K562 (cell line): ENCODE measurements at regions not wholly inside any gene's neighbourhood (a gene's known extent, or its start where the extent isn't known, plus 50 kb on each side); places are given as distances from the start of the nearest gene placed in this dataset.
A peak's percentile ranks its signal among the peaks of the same experiment; 100 is the strongest.

Experiments used
- ATAC-seq: fragments of 200-7000 bp; cut with Tn5 transposase; 3 replicates; pipeline ENCODE4 v1.9.1; 2020; ENCODE audit warnings: moderate library complexity
- BruUV-seq: library from RNA; stranded (reverse); fragments of 400-500 nt; replicated peaks from 2 replicates; lab custom pipeline; 2021; lab: Mats Ljungman, UMichigan
- CTCF ChIA-PET: fragments of 300-600 bp; formaldehyde crosslinking; extraction: SDS; loops from one replicate; lab custom pipeline; 2021; ENCODE audit warnings: low intra/inter-chr PET ratio; lab: Yijun Ruan, JAX
- POLR2A ChIA-PET: fragments of 300-600, 350-650 bp; sonication (Branson Sonifier 250); formaldehyde crosslinking; extraction: SDS; loops from one replicate; lab custom pipeline; 2021; ENCODE audit warnings: antibody characterized with exemption, inconsistent platforms; lab: Yijun Ruan, JAX
- DNase-seq, 4 experiments: peaks; one replicate each; pipeline versions ENCODE4 v3.0.0 to v3.0.0-alpha.2; 2011 to 2018; ENCODE audit warnings: low spot score in 3 of 4, mixed read lengths in 3 of 4; ENCODE audit errors: extremely low read depth in 1 of 4
- FAIRE-seq: peaks from 2 replicates; lab custom pipeline; 2011; peaks lifted over from hg19 to GRCh38; lab: Jason Lieb, UNC
- H2AFZ ChIP-seq: 2 replicates; pipeline ENCODE4 v1.6.0; 2011; ENCODE audit warnings: low read depth, low read length, control low read depth, inconsistent platforms
- H3K27ac ChIP-seq: fragments of 200-600 bp; 3 replicates; pipeline ENCODE4 v1.8.0; 2011; ENCODE audit warnings: low read depth, mild to moderate bottlenecking, control low read depth, inconsistent platforms, low read length, moderate library complexity, mixed read lengths; ENCODE audit errors: extremely low read depth
- H3K27me3 ChIP-seq, 2 experiments: fragments of 300-600 bp in 1 of 2; 2 replicates in 1 of 2; 3 replicates in 1 of 2; pipeline versions ENCODE4 v1.6.0 to v1.8.0; 2011; ENCODE audit warnings: inconsistent platforms in 2 of 2, low read length in 2 of 2, mild to moderate bottlenecking in 1 of 2, mixed read lengths in 1 of 2, moderate library complexity in 1 of 2; ENCODE audit not compliant: control insufficient read depth in 2 of 2, insufficient read depth in 2 of 2
- H3K36me3 ChIP-seq: fragments of 300-600 bp; 3 replicates; pipeline ENCODE4 v1.8.0; 2011; ENCODE audit warnings: mild to moderate bottlenecking, low read length, inconsistent platforms; ENCODE audit not compliant: control insufficient read depth, insufficient read depth
- H3K4me1 ChIP-seq, 2 experiments: fragments of 200-600 bp in 1 of 2; replicated peaks in 1 of 2; 2 replicates in 1 of 2; 3 replicates in 1 of 2; pipeline versions ENCODE4 v1.5.1 to v1.8.0; 2011; ENCODE audit warnings: inconsistent platforms in 2 of 2, low read length in 2 of 2, mild to moderate bottlenecking in 1 of 2, mixed read lengths in 1 of 2, moderate library complexity in 1 of 2; ENCODE audit not compliant: control insufficient read depth in 2 of 2, insufficient read depth in 2 of 2
- H3K4me2 ChIP-seq: 2 replicates; pipeline ENCODE4 v1.6.1; 2011; ENCODE audit warnings: low read length, control low read depth, inconsistent platforms, mixed read lengths; ENCODE audit not compliant: insufficient read depth
- H3K4me3 ChIP-seq: fragments of 200-600 bp; sonication (generic), shearing (Covaris generic); 2 replicates; pipeline ENCODE4 v1.5.1; 2016; ENCODE audit warnings: control low read depth, inconsistent platforms
- H3K79me2 ChIP-seq: fragments of 200-600 bp; 3 replicates; pipeline ENCODE4 v1.8.0; 2011; ENCODE audit warnings: low read length, inconsistent platforms; ENCODE audit not compliant: control insufficient read depth, insufficient read depth
- H3K9ac ChIP-seq, 2 experiments: 2 replicates each; pipeline versions ENCODE4 v1.6.0 to v1.6.1; 2011; ENCODE audit warnings: low read depth in 2 of 2, low read length in 2 of 2, control low read depth in 1 of 2, inconsistent platforms in 1 of 2, mild to moderate bottlenecking in 1 of 2, mixed read lengths in 1 of 2; ENCODE audit not compliant: insufficient read depth in 1 of 2
- H3K9me1 ChIP-seq: one replicate; pipeline ENCODE4 v1.6.0; 2011; ENCODE audit warnings: inconsistent platforms, mild to moderate bottlenecking, low read length, moderate library complexity; ENCODE audit not compliant: control insufficient read depth, insufficient read depth
- H3K9me3 ChIP-seq: replicated peaks from 2 replicates; pipeline ENCODE4 v1.5.1; 2011; ENCODE audit warnings: low read depth, low read length, inconsistent platforms; ENCODE audit not compliant: control insufficient read depth, insufficient read depth
- H4K20me1 ChIP-seq: replicated peaks from 2 replicates; pipeline ENCODE4 v1.6.1; 2011; ENCODE audit warnings: low read length, inconsistent platforms, mixed read lengths; ENCODE audit not compliant: control insufficient read depth, insufficient read depth
- DACH1 ChIP-seq: fragments of 450-650 bp; IDR thresholded peaks from 2 replicates; pipeline ENCODE4 v1.6.1; 2018; ENCODE audit not compliant: partially characterized antibody
- E2F8 ChIP-seq: fragments of 450-650 bp; IDR thresholded peaks from 2 replicates; pipeline ENCODE4 v1.7.1; 2018; ENCODE audit warnings: mild to moderate bottlenecking, low read depth; ENCODE audit not compliant: partially characterized antibody
- GTF2B ChIP-seq: IDR thresholded peaks from 2 replicates; pipeline ENCODE4 v1.6.1; 2011; ENCODE audit not compliant: insufficient read length; ENCODE audit errors: extremely low read depth
- HOMEZ ChIP-seq: fragments of 250-450 bp; sonication (Bioruptor Pico); IDR thresholded peaks from 2 replicates; pipeline ENCODE4 v1.4.0; 2020; ENCODE audit warnings: mild to moderate bottlenecking, moderate library complexity
- KAT8 ChIP-seq: fragments of 450-650 bp; IDR thresholded peaks from 2 replicates; pipeline ENCODE4 v1.6.1; 2016; ENCODE audit warnings: low read depth, mild to moderate bottlenecking
- MAX ChIP-seq: sonication (generic); formaldehyde crosslinking; IDR thresholded peaks from 2 replicates; pipeline ENCODE4 v1.9.0; 2022; ENCODE audit warnings: mild to moderate bottlenecking, missing genetic modification reagents
- MCM5 ChIP-seq: fragments of 450-650 bp; IDR thresholded peaks from 2 replicates; pipeline ENCODE4 v1.6.1; 2016; ENCODE audit warnings: low read depth
- MLX ChIP-seq, 2 experiments: fragments of 450-650 bp in 1 of 2; sonication (generic) in 1 of 2; formaldehyde crosslinking; conservative IDR thresholded peaks; 2 replicates each; pipeline versions ENCODE4 v1.4.0 to v1.8.1; 2020 to 2022; ENCODE audit warnings: mild to moderate bottlenecking in 1 of 2, missing genetic modification reagents in 1 of 2
- NELFE ChIP-seq: IDR thresholded peaks from 2 replicates; pipeline ENCODE4 v1.6.1; 2011; ENCODE audit warnings: mild to moderate bottlenecking; ENCODE audit not compliant: insufficient read depth, insufficient read length
- OTX1 ChIP-seq: fragments of 450-650 bp; formaldehyde crosslinking; IDR thresholded peaks from 2 replicates; pipeline ENCODE4 v1.4.0; 2022; ENCODE audit warnings: mild to moderate bottlenecking
- PHF21A ChIP-seq: fragments of 450-650 bp; IDR thresholded peaks from 2 replicates; pipeline ENCODE4 v1.6.1; 2017; ENCODE audit warnings: low read depth, borderline replicate concordance
- SAFB ChIP-seq: fragments of 200-400 bp; formaldehyde crosslinking; IDR thresholded peaks from 2 replicates; pipeline ENCODE4 v1.6.1; 2017; ENCODE audit warnings: low read depth, low read length, borderline replicate concordance
- SMARCA5 ChIP-seq: fragments of 450-650 bp; IDR thresholded peaks from 2 replicates; pipeline ENCODE4 v1.6.1; 2016
- ZKSCAN8 ChIP-seq: fragments of 200-800 bp; sonication (Bioruptor generic); IDR thresholded peaks from 2 replicates; pipeline ENCODE4 v1.6.1; 2016; ENCODE audit warnings: missing genetic modification characterization, missing compliant biosample characterization
- ZNF212 ChIP-seq: fragments of 450-650 bp; formaldehyde crosslinking; IDR thresholded peaks from 2 replicates; pipeline ENCODE4 v1.4.0; 2020; ENCODE audit warnings: mild to moderate bottlenecking
- ZNF280A ChIP-seq: fragments of 450-650 bp; IDR thresholded peaks from 2 replicates; pipeline ENCODE4 v1.6.1; 2018; ENCODE audit warnings: mild to moderate bottlenecking, low read depth; ENCODE audit not compliant: partially characterized antibody
- WGBS: fragments of 100-300 bp; shearing (Covaris generic); methylation state at CpG from one replicate; pipeline ENCODE4 v1.1.6; 2016; ENCODE audit warnings: low coverage, mixed read lengths; ENCODE audit not compliant: insufficient coverage; ENCODE audit errors: missing lambda C conversion rate; 5-methylcytosine and 5-hydroxymethylcytosine counted together
- in situ Hi-C: fragments of 300-500 bp; cut with MboI; formaldehyde crosslinking; loops from 4 replicates; pipeline ENCODE4 v1.15.0; 2018; ENCODE audit warnings: inconsistent platforms, mixed read lengths
- intact Hi-C: fragments of 100-400 bp; cut with micrococcal nuclease; formaldehyde crosslinking; loops from 2 replicates; pipeline ENCODE4 v1.14.2; 2022

GRCh38 chr16:85495259-85495658, 117.9 kb upstream of the GSE1 start:
- 88% methylated on average over 11 of the region's 11 CpGs for WGBS
- Histone ChIP-seq H2AFZ (no peak overlapping the region), H4K20me1 (no peaks in the 10 kb centered on the region; the same call in none of the 2 replicates), H3K9me3 (no peaks in the 10 kb centered on the region), H3K27me3 (no peaks in the 10 kb centered on the region), H3K9me1 (no peaks in the 10 kb centered on the region), H3K4me1 (peaks cover 18 to 53% of the 10 kb centered on the region in 2 experiments), H3K4me2 (no peak overlapping the region), H3K4me3 (no peak overlapping the region), H3K27ac (no peak overlapping the region), H3K79me2 (peaks cover 36% of the 10 kb centered on the region), H3K9ac (peak overlapping the region in 1 of 2 experiments; percentile 51; a peak in 1 of 4 replicates), H3K36me3 (peaks cover 8% of the 10 kb centered on the region; the same call in 2 of the 3 replicates)
- DNase-seq: no peak
- no peak for ATAC-seq
- no TSS peak for BruUV-seq
- ChIA-PET POLR2A (interaction anchor here (0.8 to 2.3 kb wide), 7 partner anchors 11 to 72 kb away, joined by 3 to 7 read pairs (median 5); no protein-coding TSS in a partner anchor), CTCF (no interaction called here)
- FAIRE-seq: no peak
- in situ Hi-C loops (no loop called here), intact Hi-C loops (no loop called here)
- no peak for TF ChIP-seq GTF2B
- no peak for TF ChIP-seq SAFB
- TF ChIP-seq HOMEZ: no peak
- TF ChIP-seq DACH1: no peak
- no peak for TF ChIP-seq MLX (CRISPR knock-in tag; conservative IDR thresholded peaks at IDR 0.05)
- no peak for TF ChIP-seq MCM5
- TF ChIP-seq E2F8: no peak
- no peak for TF ChIP-seq ZNF212
- no peak for TF ChIP-seq ZKSCAN8 (CRISPR knock-in tag)
- no peak for TF ChIP-seq NELFE
- TF ChIP-seq SMARCA5: no peak
- no peak for TF ChIP-seq PHF21A
- TF ChIP-seq ZNF280A: no peak
- no peak for TF ChIP-seq KAT8
- TF ChIP-seq OTX1 (CRISPR knock-in tag): no peak
- TF ChIP-seq MAX: no peak
